H9 (cell line): ENCODE measurements at regions not wholly inside any gene's neighbourhood (a gene's known extent, or its start where the extent isn't known, plus 50 kb on each side); places are given as distances from the start of the nearest gene placed in this dataset.

Experiments
- DNase-seq: peaks from one replicate; pipeline ENCODE4 v3.0.0-alpha.2; 2017
- H2AFZ ChIP-seq: one replicate; pipeline ENCODE4 v1.6.1; 2013; ENCODE audit warnings: mild to moderate bottlenecking, low read length, control low read depth, moderate library complexity
- H2AK5ac ChIP-seq: 2 replicates; pipeline ENCODE4 v1.6.1; 2013; ENCODE audit warnings: low read length, control low read depth, mixed read lengths; ENCODE audit not compliant: insufficient read length
- H2BK120ac ChIP-seq: one replicate; pipeline ENCODE4 v1.6.1; 2013; ENCODE audit warnings: low read depth, mild to moderate bottlenecking, low read length, control low read depth, inconsistent platforms; ENCODE audit not compliant: poor library complexity, severe bottlenecking
- H2BK12ac ChIP-seq: 2 replicates; pipeline ENCODE4 v1.6.1; 2013; ENCODE audit warnings: low read length, control low read depth, mixed read lengths, low read depth; ENCODE audit not compliant: insufficient read length
- H2BK15ac ChIP-seq: 2 replicates; pipeline ENCODE4 v1.6.1; 2013; ENCODE audit warnings: low read depth, low read length, control low read depth
- H2BK20ac ChIP-seq: one replicate; pipeline ENCODE4 v1.6.1; 2013; ENCODE audit warnings: low read depth, mild to moderate bottlenecking, low read length, control low read depth, inconsistent platforms; ENCODE audit not compliant: poor library complexity, severe bottlenecking
- H2BK5ac ChIP-seq: 2 replicates; pipeline ENCODE4 v1.6.1; 2013; ENCODE audit warnings: low read length, control low read depth, mixed read lengths; ENCODE audit not compliant: insufficient read length
- H3K14ac ChIP-seq: 2 replicates; pipeline ENCODE4 v1.6.1; 2013; ENCODE audit warnings: low read length, control low read depth; ENCODE audit not compliant: insufficient read depth
- H3K18ac ChIP-seq: 2 replicates; pipeline ENCODE4 v1.6.1; 2013; ENCODE audit warnings: low read depth, mild to moderate bottlenecking, mixed read lengths, low read length, control low read depth; ENCODE audit not compliant: insufficient read length
- H3K23ac ChIP-seq: 2 replicates; pipeline ENCODE4 v1.6.1; 2013; ENCODE audit warnings: low read length, control low read depth, mixed read lengths, low read depth; ENCODE audit not compliant: insufficient read length
- H3K23me2 ChIP-seq: 2 replicates; pipeline ENCODE4 v1.6.1; 2013; ENCODE audit warnings: low read depth, mild to moderate bottlenecking, mixed read lengths, low read length, control low read depth; ENCODE audit not compliant: insufficient read length, poor library complexity, severe bottlenecking
- H3K27ac ChIP-seq: 2 replicates; pipeline ENCODE4 v1.5.1; 2013; ENCODE audit warnings: low read length, control low read depth, mixed read lengths, low read depth; ENCODE audit not compliant: insufficient read length
- H3K27me3 ChIP-seq: 2 replicates; pipeline ENCODE4 v1.6.1; 2013; ENCODE audit warnings: low read length, control low read depth, inconsistent platforms; ENCODE audit not compliant: insufficient read depth
- H3K4ac ChIP-seq: 2 replicates; pipeline ENCODE4 v1.6.1; 2013; ENCODE audit warnings: low read depth, mild to moderate bottlenecking, control low read depth, inconsistent platforms, low read length, moderate library complexity
- H3K4me1 ChIP-seq: 2 replicates; pipeline ENCODE4 v1.6.1; 2013; ENCODE audit warnings: low read length, control low read depth, inconsistent platforms; ENCODE audit not compliant: insufficient read depth
- H3K4me2 ChIP-seq: 2 replicates; pipeline ENCODE4 v1.6.1; 2013; ENCODE audit warnings: low read length, control low read depth, mixed read lengths; ENCODE audit not compliant: insufficient read length, insufficient read depth
- H3K56ac ChIP-seq: 2 replicates; pipeline ENCODE4 v1.6.1; 2013; ENCODE audit warnings: low read depth, mild to moderate bottlenecking, mixed read lengths, low read length, control low read depth; ENCODE audit not compliant: insufficient read length
- H3K79me1 ChIP-seq: 2 replicates; pipeline ENCODE4 v1.6.1; 2013; ENCODE audit warnings: low read depth, mild to moderate bottlenecking, moderate library complexity, low read length, control low read depth, inconsistent platforms; ENCODE audit not compliant: insufficient read depth, poor library complexity, severe bottlenecking
- H3K79me2 ChIP-seq: 2 replicates; pipeline ENCODE4 v1.6.1; 2013; ENCODE audit warnings: low read length, control low read depth, inconsistent platforms; ENCODE audit not compliant: insufficient read depth
- H3K9ac ChIP-seq: 2 replicates; pipeline ENCODE4 v1.6.1; 2013; ENCODE audit warnings: low read length, control low read depth, mixed read lengths; ENCODE audit not compliant: insufficient read length; ENCODE audit errors: extremely low read depth
- H3K9me3 ChIP-seq: one replicate; pipeline ENCODE4 v1.6.1; 2013; ENCODE audit warnings: low read depth, low read length, inconsistent platforms; ENCODE audit not compliant: control insufficient read depth
- H3T11ph ChIP-seq: one replicate; pipeline ENCODE4 v1.6.1; 2013; ENCODE audit warnings: mild to moderate bottlenecking, low read length, control low read depth, inconsistent platforms
- H4K20me1 ChIP-seq: one replicate; pipeline ENCODE4 v1.6.1; 2013; ENCODE audit not compliant: control insufficient read depth, insufficient read length, insufficient read depth
- H4K5ac ChIP-seq: 2 replicates; pipeline ENCODE4 v1.6.1; 2013; ENCODE audit warnings: low read depth, mild to moderate bottlenecking, mixed read lengths, low read length, control low read depth; ENCODE audit not compliant: insufficient read length
- H4K8ac ChIP-seq: replicated peaks from 2 replicates; pipeline ENCODE4 v1.6.1; 2013; ENCODE audit warnings: low read length, control low read depth, mixed read lengths, low read depth; ENCODE audit not compliant: insufficient read length
- H4K91ac ChIP-seq: 2 replicates; pipeline ENCODE4 v1.6.1; 2013; ENCODE audit warnings: low read depth, mild to moderate bottlenecking, moderate library complexity, mixed read lengths, low read length, control low read depth; ENCODE audit not compliant: insufficient read length
- H3K27ac Mint-ChIP-seq, 3 experiments: 2 replicates in 2 of 3; 3 replicates in 1 of 3; pipeline ENCODE4 v1.8.0; 2020 to 2021; ENCODE audit warnings: mixed read lengths in 3 of 3, mild to moderate bottlenecking in 1 of 3, moderate library complexity in 1 of 3
- H3K27me3 Mint-ChIP-seq: 2 replicates; pipeline ENCODE4 v1.8.0; 2021; ENCODE audit warnings: low read depth, mild to moderate bottlenecking, moderate library complexity, mixed read lengths
- H3K36me3 Mint-ChIP-seq, 3 experiments: 2 replicates in 2 of 3; 3 replicates in 1 of 3; pipeline ENCODE4 v1.8.0; 2020 to 2021; ENCODE audit warnings: low read depth in 3 of 3, mixed read lengths in 3 of 3; ENCODE audit not compliant: insufficient read depth in 1 of 3
- H3K4me1 Mint-ChIP-seq, 2 experiments: 2 replicates each; pipeline ENCODE4 v1.8.0; 2020; ENCODE audit warnings: mixed read lengths in 2 of 2
- H3K4me3 Mint-ChIP-seq, 2 experiments: 2 replicates in 1 of 2; 3 replicates in 1 of 2; pipeline ENCODE4 v1.8.0; 2020 to 2021; ENCODE audit warnings: mild to moderate bottlenecking in 2 of 2, mixed read lengths in 2 of 2, moderate library complexity in 1 of 2
- H3K9me3 Mint-ChIP-seq, 2 experiments: 2 replicates in 1 of 2; 3 replicates in 1 of 2; pipeline ENCODE4 v1.8.0; 2020; ENCODE audit warnings: mild to moderate bottlenecking in 2 of 2, mixed read lengths in 2 of 2, moderate library complexity in 1 of 2
- WGBS: extraction: QIAGEN DNeasy Blood & Tissue Kit; methylation state at CpG from one replicate; pipeline ENCODE4 v1.1.7; 2013; ENCODE audit warnings: missing lambda C conversion rate, low lambda C conversion rate, mixed read lengths; ENCODE audit not compliant: insufficient read length; ENCODE audit errors: extremely low coverage; 5-methylcytosine and 5-hydroxymethylcytosine counted together
- TF ChIP-seq, protein P1 (sequence below): fragments of 200-600 bp; sonication (generic); conservative IDR thresholded peaks from 3 replicates; pipeline ENCODE4 v1.8.0; 2021; ENCODE audit warnings: antibody characterized with exemption, mild to moderate bottlenecking

DNA sequence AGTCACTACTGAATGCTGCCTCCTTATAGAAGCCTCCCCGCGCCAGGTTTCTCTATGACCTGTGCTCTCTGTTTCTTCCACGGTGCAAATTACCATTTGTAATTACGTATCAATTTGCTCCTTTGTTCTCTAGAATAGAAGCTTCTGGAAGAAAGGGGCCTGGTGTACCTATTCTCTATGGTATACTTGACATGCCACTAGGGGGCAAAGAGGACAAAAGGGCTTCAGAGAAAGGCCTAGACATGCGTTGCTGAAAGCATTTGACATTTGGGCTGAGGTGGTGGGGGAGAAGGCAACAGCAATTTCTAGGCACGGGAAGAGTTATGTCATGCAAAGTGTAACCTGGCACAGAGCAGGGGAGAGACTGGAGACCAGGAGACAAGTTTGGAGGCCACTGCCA is 148.7 kb downstream of the WDR11 start:
- Histone ChIP-seq H2AFZ (no peak overlapping the region), H3K56ac (no peak overlapping the region), H3T11ph (no peak overlapping the region), H3K23me2 (peaks cover 2% of the 10 kb centered on the region), H2BK5ac (no peak overlapping the region), H4K91ac (no peak overlapping the region), H2BK120ac (no peak overlapping the region), H2AK5ac (no peak overlapping the region), H2BK20ac (no peak overlapping the region), H3K27ac (no peak overlapping the region), H3K4me1 (no peaks in the 10 kb centered on the region), H4K20me1 (no peaks in the 10 kb centered on the region), H3K14ac (no peak overlapping the region), H3K9ac (no peak overlapping the region), H3K27me3 (no peaks in the 10 kb centered on the region), H4K8ac (no peak overlapping the region), H3K9me3 (no peaks in the 10 kb centered on the region), H3K18ac (no peak overlapping the region), H2BK15ac (no peak overlapping the region), H3K4me2 (no peak overlapping the region), H3K79me2 (no peaks in the 10 kb centered on the region), H3K23ac (no peak overlapping the region), H2BK12ac (no peak overlapping the region), H3K4ac (no peak overlapping the region), H4K5ac (no peak overlapping the region), H3K79me1 (no peaks in the 10 kb centered on the region)
- peaks cover 13 to 15% of the 10 kb centered on the region in 2 experiments for H3K4me1 Mint-ChIP-seq
- H3K36me3 Mint-ChIP-seq = peaks cover 3 to 14% (median 6%) of the 10 kb centered on the region in 3 experiments; a peak in 5 of 7 replicates
- H3K9me3 Mint-ChIP-seq = peaks cover 9 to 10% of the 10 kb centered on the region in 2 experiments
- H3K4me3 Mint-ChIP-seq = no peak overlapping the region
- DNase-seq = no peak
- no peak overlapping the region for H3K27ac Mint-ChIP-seq
- TF ChIP-seq, protein P1, sequence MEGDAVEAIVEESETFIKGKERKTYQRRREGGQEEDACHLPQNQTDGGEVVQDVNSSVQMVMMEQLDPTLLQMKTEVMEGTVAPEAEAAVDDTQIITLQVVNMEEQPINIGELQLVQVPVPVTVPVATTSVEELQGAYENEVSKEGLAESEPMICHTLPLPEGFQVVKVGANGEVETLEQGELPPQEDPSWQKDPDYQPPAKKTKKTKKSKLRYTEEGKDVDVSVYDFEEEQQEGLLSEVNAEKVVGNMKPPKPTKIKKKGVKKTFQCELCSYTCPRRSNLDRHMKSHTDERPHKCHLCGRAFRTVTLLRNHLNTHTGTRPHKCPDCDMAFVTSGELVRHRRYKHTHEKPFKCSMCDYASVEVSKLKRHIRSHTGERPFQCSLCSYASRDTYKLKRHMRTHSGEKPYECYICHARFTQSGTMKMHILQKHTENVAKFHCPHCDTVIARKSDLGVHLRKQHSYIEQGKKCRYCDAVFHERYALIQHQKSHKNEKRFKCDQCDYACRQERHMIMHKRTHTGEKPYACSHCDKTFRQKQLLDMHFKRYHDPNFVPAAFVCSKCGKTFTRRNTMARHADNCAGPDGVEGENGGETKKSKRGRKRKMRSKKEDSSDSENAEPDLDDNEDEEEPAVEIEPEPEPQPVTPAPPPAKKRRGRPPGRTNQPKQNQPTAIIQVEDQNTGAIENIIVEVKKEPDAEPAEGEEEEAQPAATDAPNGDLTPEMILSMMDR = peak; percentile 51
- H3K27me3 Mint-ChIP-seq = peaks cover 6% of the 10 kb centered on the region
- no CpG with 5 or more reads among the region's 6 CpGs for WGBS
